HL-60 (cell line): ENCODE measurements at regions not wholly inside any gene's neighbourhood (a gene's known extent, or its start where the extent isn't known, plus 50 kb on each side); places are given as distances from the start of the nearest gene placed in this dataset.
A peak's percentile ranks its signal among the peaks of the same experiment; 100 is the strongest.

Experiments used
- DNase-seq, 2 experiments: peaks; one replicate each; pipeline ENCODE4 v3.0.0-alpha.2; 2010 to 2020; ENCODE audit warnings: low read depth in 1 of 2, low spot score in 1 of 2
- H3K27ac ChIP-seq: fragments of 250-450 bp; sonication (Bioruptor Pico); replicated peaks from 2 replicates; pipeline ENCODE4 v1.5.1; 2020; ENCODE audit warnings: mild to moderate bottlenecking, moderate library complexity
- H3K27me3 ChIP-seq: fragments of 250-450 bp; sonication (Bioruptor Pico); 2 replicates; pipeline ENCODE4 v1.5.1; 2021; ENCODE audit warnings: mild to moderate bottlenecking, moderate library complexity; ENCODE audit not compliant: insufficient read depth, poor library complexity, severe bottlenecking
- H3K4me3 ChIP-seq: replicated peaks from 2 replicates; pipeline ENCODE4 v1.5.1; 2011; ENCODE audit warnings: mild to moderate bottlenecking, control low read depth, low read length; ENCODE audit not compliant: insufficient read depth
- CTCF ChIP-seq: IDR thresholded peaks from one replicate; pipeline ENCODE4 v1.5.1; 2011; ENCODE audit warnings: low read length, control low read depth, inconsistent platforms; ENCODE audit not compliant: insufficient read depth
- GABPA ChIP-seq: IDR thresholded peaks from 2 replicates; pipeline ENCODE4 v1.6.1; 2012; ENCODE audit warnings: low read depth
- POLR2AphosphoS5 ChIP-seq: IDR thresholded peaks from 2 replicates; pipeline ENCODE4 v1.6.1; 2012; ENCODE audit warnings: low read depth
- REST ChIP-seq: IDR thresholded peaks from 2 replicates; pipeline ENCODE4 v1.6.1; 2012; ENCODE audit warnings: low read depth; ENCODE audit not compliant: insufficient replicate concordance
- SPI1 ChIP-seq: IDR thresholded peaks from 2 replicates; pipeline ENCODE4 v1.6.1; 2012; ENCODE audit warnings: low read depth, mild to moderate bottlenecking, borderline replicate concordance

GRCh38 chr14:43438056-43438455 lies 1069.0 kb downstream of the FSCB start:
- Histone ChIP-seq H3K27ac (no peak overlapping the region), H3K4me3 (no peak overlapping the region), H3K27me3 (no peaks in the 10 kb centered on the region)
- DNase-seq: peak in 1 of 2 experiments; percentile 27
- TF ChIP-seq SPI1 (peak; percentile 85), REST (no peak), GABPA (no peak), CTCF (no peak), POLR2AphosphoS5 (peak; percentile 34; the same call in 1 of the 2 replicates)

- peak in 1 of 2 experiments; percentile 6 for DNase-seq
- Histone ChIP-seq H3K27ac (no peak overlapping the region), H3K4me3 (no peak overlapping the region), H3K27me3 (no peaks in the 10 kb centered on the region)
- TF ChIP-seq POLR2AphosphoS5: no peak
- peak; percentile 18; the same call in 1 of the 2 replicates for TF ChIP-seq SPI1
Measured at GRCh38 chr14:43418324-43418723, 1088.8 kb downstream of the FSCB start.

- TF ChIP-seq REST (no peak), CTCF (no peak), GABPA (no peak), POLR2AphosphoS5 (no peak), SPI1 (no peak)
- DNase-seq: no peak
- no peaks in the 10 kb centered on the region for H3K27me3 ChIP-seq
- H3K4me3 ChIP-seq: no peak overlapping the region
- no peak overlapping the region for H3K27ac ChIP-seq
Measured at GRCh38 chr14:43413084-43413483, 1094.0 kb downstream of the FSCB start.

GRCh38 chr14:43411841-43412240 lies 1095.2 kb downstream of the FSCB start:
- no peak overlapping the region for H3K4me3 ChIP-seq
- no peak overlapping the region for H3K27ac ChIP-seq
- no peak for DNase-seq
- no peaks in the 10 kb centered on the region for H3K27me3 ChIP-seq
- TF ChIP-seq GABPA (no peak), REST (no peak), POLR2AphosphoS5 (no peak), CTCF (no peak), SPI1 (no peak)
